Liver (tissue), 3 donors: ENCODE measurements at regions not wholly inside any gene's neighbourhood (a gene's known extent, or its start where the extent isn't known, plus 50 kb on each side); places are given as distances from the start of the nearest gene placed in this dataset.
"Not testable (repeated sequence)": the region's sequence is repeated elsewhere in the genome, so short reads cannot be mapped to it uniquely, and the experiment has no call there.

Experiments used
- FOXA1 ChIP-seq: IDR thresholded peaks from 2 replicates; pipeline ENCODE4 v1.6.1; 2016; ENCODE audit warnings: antibody characterized with exemption
- GABPA ChIP-seq, 2 donors: IDR thresholded peaks in 1 of 2; conservative IDR thresholded peaks in 1 of 2; 2 replicates each; pipeline ENCODE4 v1.6.1; 2016; ENCODE audit warnings: antibody characterized with exemption in 2 of 2, mild to moderate bottlenecking in 1 of 2, moderate library complexity in 1 of 2
- HNF4A ChIP-seq, 2 donors: conservative IDR thresholded peaks; 2 replicates each; pipeline ENCODE4 v1.6.1; 2016; ENCODE audit warnings: antibody characterized with exemption in 2 of 2, mild to moderate bottlenecking in 2 of 2
- JUND ChIP-seq, 2 donors: IDR thresholded peaks; 2 replicates each; pipeline ENCODE4 v1.6.1; 2016; ENCODE audit warnings: antibody characterized with exemption in 2 of 2
- NR2F2 ChIP-seq: IDR thresholded peaks from 2 replicates; pipeline ENCODE4 v1.6.1; 2016; ENCODE audit warnings: antibody characterized with exemption
- RAD21 ChIP-seq, 2 donors: IDR thresholded peaks; 2 replicates each; pipeline ENCODE4 v1.6.1; 2016; ENCODE audit warnings: antibody characterized with exemption in 2 of 2, mild to moderate bottlenecking in 2 of 2
- SP1 ChIP-seq: IDR thresholded peaks from 2 replicates; pipeline ENCODE4 v1.6.1; 2018; ENCODE audit warnings: antibody characterized with exemption, mild to moderate bottlenecking
- YY1 ChIP-seq: IDR thresholded peaks from 2 replicates; pipeline ENCODE4 v1.6.1; 2016; ENCODE audit warnings: antibody characterized with exemption, mild to moderate bottlenecking
- TF ChIP-seq, protein P1 (sequence below): fragments of 150-350 bp; IDR thresholded peaks from 2 replicates; pipeline ENCODE4 v1.5.1; 2017; ENCODE audit warnings: improper control_type of control experiment, low read depth, low read length; ENCODE audit not compliant: missing input control
- TF ChIP-seq, protein P2 (sequence below): IDR thresholded peaks from 2 replicates; pipeline ENCODE4 v1.6.1; 2016; ENCODE audit warnings: antibody characterized with exemption, mild to moderate bottlenecking
- TF ChIP-seq, protein P3 (sequence below): IDR thresholded peaks from 2 replicates; pipeline ENCODE4 v1.6.1; 2016; ENCODE audit warnings: antibody characterized with exemption
- donor health status: healthy.
- donor health status: healthy.

DNA sequence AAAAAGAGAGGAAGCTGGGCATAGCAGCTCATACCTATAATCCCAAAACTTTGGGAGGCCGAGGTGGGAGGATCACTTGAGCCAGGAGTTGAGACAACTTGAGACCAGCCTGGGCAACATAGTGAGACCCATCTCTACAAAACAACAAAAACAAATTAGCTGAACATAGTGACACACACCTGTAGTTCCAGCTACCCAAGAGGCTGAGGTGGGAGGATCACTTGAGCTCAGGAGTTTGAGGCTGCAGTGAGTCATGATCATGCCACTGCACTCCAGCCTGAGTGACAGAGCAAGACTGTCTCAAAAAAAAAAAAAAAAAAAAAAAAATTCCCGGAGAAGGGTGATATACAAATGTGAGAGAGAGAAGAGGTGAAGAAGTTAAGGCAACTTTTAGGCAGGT is 143.8 kb downstream of the GLUL start:
- TF ChIP-seq, protein P1, sequence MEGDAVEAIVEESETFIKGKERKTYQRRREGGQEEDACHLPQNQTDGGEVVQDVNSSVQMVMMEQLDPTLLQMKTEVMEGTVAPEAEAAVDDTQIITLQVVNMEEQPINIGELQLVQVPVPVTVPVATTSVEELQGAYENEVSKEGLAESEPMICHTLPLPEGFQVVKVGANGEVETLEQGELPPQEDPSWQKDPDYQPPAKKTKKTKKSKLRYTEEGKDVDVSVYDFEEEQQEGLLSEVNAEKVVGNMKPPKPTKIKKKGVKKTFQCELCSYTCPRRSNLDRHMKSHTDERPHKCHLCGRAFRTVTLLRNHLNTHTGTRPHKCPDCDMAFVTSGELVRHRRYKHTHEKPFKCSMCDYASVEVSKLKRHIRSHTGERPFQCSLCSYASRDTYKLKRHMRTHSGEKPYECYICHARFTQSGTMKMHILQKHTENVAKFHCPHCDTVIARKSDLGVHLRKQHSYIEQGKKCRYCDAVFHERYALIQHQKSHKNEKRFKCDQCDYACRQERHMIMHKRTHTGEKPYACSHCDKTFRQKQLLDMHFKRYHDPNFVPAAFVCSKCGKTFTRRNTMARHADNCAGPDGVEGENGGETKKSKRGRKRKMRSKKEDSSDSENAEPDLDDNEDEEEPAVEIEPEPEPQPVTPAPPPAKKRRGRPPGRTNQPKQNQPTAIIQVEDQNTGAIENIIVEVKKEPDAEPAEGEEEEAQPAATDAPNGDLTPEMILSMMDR, result not testable (repeated sequence)
- TF ChIP-seq RAD21 (IDR thresholded peaks at IDR 0.05); NR2F2; GABPA (IDR thresholded peaks at IDR 0.05 in 1 of 2, conservative IDR thresholded peaks at IDR 0.05 in 1 of 2); FOXA1; SP1; JUND (IDR thresholded peaks at IDR 0.05); YY1; HNF4A (conservative IDR thresholded peaks at IDR 0.05): not testable (repeated sequence)
- TF ChIP-seq, protein P2, sequence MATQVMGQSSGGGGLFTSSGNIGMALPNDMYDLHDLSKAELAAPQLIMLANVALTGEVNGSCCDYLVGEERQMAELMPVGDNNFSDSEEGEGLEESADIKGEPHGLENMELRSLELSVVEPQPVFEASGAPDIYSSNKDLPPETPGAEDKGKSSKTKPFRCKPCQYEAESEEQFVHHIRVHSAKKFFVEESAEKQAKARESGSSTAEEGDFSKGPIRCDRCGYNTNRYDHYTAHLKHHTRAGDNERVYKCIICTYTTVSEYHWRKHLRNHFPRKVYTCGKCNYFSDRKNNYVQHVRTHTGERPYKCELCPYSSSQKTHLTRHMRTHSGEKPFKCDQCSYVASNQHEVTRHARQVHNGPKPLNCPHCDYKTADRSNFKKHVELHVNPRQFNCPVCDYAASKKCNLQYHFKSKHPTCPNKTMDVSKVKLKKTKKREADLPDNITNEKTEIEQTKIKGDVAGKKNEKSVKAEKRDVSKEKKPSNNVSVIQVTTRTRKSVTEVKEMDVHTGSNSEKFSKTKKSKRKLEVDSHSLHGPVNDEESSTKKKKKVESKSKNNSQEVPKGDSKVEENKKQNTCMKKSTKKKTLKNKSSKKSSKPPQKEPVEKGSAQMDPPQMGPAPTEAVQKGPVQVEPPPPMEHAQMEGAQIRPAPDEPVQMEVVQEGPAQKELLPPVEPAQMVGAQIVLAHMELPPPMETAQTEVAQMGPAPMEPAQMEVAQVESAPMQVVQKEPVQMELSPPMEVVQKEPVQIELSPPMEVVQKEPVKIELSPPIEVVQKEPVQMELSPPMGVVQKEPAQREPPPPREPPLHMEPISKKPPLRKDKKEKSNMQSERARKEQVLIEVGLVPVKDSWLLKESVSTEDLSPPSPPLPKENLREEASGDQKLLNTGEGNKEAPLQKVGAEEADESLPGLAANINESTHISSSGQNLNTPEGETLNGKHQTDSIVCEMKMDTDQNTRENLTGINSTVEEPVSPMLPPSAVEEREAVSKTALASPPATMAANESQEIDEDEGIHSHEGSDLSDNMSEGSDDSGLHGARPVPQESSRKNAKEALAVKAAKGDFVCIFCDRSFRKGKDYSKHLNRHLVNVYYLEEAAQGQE, result not testable (repeated sequence)
- TF ChIP-seq, protein P3, sequence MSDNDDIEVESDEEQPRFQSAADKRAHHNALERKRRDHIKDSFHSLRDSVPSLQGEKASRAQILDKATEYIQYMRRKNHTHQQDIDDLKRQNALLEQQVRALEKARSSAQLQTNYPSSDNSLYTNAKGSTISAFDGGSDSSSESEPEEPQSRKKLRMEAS, result not testable (repeated sequence)
